GM12892 (cell line): ENCODE measurements at regions not wholly inside any gene's neighbourhood (a gene's known extent, or its start where the extent isn't known, plus 50 kb on each side); places are given as distances from the start of the nearest gene placed in this dataset.

Experiments used
- POLR2A ChIP-seq: IDR thresholded peaks from 2 replicates; pipeline ENCODE4 v1.6.1; 2011; ENCODE audit warnings: low read depth, low read length, control low read depth
- POLR2AphosphoS5 ChIP-seq: IDR thresholded peaks from 2 replicates; pipeline ENCODE4 v1.6.1; 2011; ENCODE audit warnings: low read depth, low read length, control low read depth
- TAF1 ChIP-seq: IDR thresholded peaks from 2 replicates; pipeline ENCODE4 v1.6.1; 2011; ENCODE audit warnings: low read depth, mild to moderate bottlenecking, control low read depth, low read length, borderline replicate concordance

- TF ChIP-seq POLR2A (no peak), POLR2AphosphoS5 (no peak), TAF1 (no peak)
Observed at GRCh38 chr18:30271716-30272115, 770.8 kb downstream of the DSC3 start.
